HG03175 (cell line): ENCODE measurements at regions not wholly inside any gene's neighbourhood (a gene's known extent, or its start where the extent isn't known, plus 50 kb on each side); places are given as distances from the start of the nearest gene placed in this dataset.

Source experiments
- ATAC-seq: cut with Tn5 transposase; IDR thresholded peaks from one replicate; pipeline ENCODE4 v1.9.1; 2021; ENCODE audit warnings: mild to moderate bottlenecking, moderate library complexity; ENCODE audit not compliant: unreplicated experiment

DNA sequence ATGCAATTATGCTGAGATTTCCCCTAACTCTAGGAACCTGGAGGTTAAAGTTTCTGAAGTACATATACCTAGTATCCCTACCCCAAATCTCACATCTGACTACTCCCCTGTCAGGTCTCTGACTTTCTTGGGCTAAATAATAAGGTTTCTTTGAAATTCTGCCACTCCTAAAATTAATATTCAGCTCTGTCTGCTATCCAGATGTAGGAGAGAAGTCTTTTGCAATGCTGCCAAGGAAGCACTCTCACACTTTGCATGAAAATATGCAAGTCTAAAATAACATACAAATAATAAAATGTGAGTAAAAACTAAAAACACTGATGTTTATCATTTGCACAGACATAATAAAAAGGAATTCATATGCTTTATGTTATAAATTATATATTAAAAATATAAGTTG is 196.9 kb upstream of the LRFN5 start:
- ATAC-seq: no peak

DNA sequence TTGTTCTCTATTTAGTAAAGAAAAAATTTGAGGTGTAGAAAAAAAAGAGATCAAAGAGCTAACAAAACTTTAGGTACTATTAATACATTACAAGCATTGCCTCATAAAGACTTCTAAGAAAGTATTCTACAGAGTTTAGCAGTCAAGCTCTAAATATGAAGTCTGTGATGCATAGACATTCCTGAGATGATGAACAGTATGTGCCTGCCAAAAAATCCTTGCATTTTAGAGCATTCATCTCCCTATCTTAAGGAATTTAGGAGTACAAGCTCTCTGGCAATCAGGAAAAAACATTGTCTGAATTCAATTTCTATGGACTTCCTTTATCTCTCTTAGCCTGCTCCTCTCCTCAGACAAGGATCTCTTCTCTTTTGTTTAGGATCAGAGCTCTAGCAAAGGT is 202.6 kb upstream of the LRFN5 start:
- ATAC-seq: no peak

DNA sequence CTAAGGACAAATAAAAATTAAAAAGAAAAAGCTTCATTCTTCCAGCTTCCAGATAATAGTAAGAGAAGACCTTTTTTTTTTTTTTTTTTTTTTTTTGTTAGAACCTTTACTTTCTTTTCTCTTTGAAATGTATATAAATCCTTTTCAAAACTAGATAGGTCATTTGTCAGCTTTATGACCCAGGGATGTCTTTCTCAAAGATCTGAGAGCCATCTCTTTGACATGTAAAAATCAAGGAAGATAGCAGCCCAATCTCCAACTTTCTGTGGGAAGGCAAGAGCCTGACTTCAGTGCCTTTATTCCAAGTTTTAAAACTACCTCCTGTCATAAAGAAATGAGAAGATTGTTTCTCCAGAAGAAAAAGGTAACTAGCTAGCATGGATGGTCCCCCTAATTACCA is 203.3 kb upstream of the LRFN5 start:
- no peak for ATAC-seq

DNA sequence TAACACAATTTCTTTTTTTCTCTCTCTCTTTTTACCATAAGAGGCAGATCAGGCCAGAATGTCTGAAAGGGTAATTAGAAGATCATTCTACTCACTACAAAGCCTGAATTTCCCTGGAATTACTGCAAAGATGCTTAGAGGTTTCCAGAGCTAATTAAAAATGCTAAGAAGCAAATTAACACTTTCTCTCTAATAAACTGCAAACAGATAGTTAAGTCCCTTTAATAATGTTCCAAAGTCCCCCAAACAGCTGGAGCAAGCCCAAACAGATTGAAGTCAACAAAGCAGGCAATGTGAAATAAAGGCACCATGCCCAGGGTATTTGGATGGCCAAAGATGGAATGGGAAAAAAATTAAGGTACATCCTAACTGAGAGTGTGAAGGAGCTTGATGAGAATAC is 208.8 kb upstream of the LRFN5 start:
- ATAC-seq: no peak

DNA sequence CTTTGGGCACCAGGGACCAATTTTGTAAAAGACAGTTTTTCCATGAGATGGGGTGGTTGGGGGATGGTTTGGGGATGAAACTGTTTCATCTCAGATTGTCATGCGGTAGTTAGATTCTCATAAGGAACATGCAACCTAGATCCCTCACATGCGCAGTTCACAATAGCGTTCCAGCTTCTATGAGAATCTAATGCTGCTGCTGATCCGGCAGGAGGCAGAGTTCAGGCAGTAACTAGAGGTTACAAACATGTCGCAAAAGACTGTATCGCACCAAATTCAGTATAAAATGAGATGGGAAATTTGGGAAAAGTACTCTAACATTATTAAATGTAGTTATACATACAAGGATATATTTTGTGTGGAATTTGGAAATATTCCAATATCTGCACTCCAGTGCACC is 213.2 kb upstream of the LRFN5 start:
- ATAC-seq: no peak

DNA sequence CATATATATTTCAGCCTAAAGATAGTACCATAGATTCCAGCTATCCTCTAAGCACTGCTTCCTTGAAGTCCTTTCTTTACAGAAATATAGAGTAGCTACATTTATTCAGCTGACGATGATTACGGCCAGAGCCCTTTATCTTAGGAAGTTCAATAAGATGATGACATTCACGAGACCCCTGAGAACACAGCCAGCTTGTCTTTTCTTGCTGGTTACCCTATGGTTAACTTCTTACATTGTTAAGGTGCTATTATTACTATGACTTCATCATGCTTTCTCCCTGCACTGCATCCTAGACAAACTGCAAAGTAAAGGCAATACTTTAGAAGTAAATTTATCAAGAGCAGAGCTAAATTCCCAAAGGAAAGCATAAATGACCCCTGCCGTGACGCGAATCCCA is 214.4 kb upstream of the LRFN5 start:
- ATAC-seq: no peak

DNA sequence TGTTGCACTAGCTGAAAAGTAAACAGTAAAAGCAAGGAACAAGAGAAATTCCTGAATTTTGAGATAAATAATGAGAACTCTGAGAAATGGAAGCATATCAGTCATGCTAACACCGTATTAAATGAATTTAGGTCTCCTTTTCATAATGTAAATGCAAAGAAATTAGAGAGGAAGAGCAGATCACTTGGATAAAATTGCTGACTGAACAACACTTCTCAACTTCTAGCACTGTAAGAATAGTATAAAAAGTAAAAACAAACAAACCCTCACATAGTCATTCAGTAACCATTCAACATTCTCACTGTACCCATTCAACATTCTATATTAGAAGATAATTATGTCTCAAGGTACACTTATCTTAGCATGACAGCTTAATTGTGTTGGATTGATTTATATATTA is 217.3 kb upstream of the LRFN5 start:
- no peak for ATAC-seq

DNA sequence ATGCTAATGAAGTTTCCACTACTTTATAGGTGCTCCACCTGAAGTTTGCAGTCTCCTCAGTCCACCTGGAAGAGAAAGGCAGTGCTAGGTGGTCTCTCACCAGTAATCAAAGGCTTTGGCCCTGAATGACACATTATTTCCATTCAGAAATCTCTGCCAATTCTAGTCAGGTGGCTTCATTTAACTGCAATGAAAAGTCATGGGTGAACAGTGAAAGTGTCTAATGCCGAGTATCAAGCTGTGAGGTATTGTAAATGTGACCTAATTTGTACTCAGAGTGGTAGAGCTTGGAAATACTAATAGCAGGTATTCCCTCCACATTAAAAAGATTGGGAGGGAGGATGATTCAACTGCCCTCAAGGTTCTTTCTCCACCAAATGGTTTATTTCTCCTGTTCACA is 220.9 kb upstream of the LRFN5 start:
- no peak for ATAC-seq

DNA sequence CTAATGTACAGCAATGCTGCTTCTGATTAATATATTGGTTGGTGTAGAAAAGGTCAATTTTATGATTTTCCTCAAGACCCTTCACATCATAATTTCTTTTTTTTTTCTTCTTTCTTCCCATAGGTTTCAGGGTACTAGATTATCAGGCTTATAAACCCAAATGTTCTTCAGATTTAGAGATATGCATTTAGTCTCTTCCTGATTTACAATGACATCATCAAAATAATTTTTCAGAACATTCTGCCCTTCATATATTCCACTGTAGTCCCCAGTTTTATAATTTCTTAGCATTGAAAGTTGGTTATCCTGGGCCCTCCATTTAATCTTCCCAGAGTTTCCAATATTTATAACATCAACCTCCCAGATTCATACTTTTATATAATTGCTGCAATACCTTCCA is 226.7 kb upstream of the LRFN5 start:
- no peak for ATAC-seq

DNA sequence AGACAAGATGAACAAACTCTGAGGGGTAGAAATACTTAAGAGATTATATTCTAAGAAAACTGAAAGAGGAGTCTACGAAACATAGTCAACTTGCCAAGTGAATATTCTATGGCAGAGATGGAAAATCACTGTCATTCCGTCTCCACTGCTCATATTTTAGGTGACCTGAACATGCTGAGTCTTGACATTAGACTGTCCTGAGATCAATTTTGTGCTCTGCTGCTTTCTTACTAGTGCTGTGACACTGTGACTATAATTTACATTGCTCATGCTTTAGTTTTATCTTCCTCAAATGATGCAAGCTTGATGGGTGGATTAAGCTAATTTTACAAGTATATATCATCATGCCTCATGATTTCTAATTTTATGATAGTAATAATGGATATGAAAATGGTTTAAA is 228.2 kb upstream of the LRFN5 start:
- no peak for ATAC-seq

DNA sequence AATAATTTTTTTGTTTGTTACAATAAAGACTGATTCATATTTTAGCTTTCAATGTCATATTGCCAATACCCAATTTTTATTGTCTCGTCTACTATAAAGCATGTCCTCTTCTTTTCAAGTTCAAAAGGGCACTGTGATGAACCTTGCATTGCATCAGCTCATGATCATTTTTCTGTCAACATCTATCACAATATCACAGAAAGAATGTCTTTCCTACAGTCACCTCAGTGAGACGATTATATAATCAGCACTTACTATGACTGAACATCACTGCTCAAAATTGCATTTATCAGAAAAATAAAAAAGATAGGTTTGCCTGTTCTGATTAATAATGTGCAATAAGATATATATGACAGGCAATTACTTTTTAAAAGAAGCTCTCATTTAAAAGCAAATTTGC is 228.7 kb upstream of the LRFN5 start:
- ATAC-seq: no peak

DNA sequence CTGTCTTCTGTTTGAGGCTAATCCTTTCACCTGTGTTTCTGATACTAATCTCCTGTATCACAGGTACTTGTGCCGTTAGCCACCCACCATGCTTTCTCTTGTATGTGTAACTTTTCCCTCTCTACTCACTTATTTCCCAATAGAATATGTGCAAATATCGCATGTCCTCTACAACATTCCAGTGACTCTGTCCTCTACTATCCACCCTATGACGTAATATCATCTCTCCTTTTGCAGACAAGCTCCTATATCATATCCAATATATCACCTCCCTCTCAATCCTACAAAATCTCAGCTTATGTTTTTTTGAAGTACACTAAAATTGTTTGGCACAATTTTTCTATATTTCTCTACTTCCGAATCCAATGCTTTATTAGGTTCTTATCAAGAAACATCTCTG is 232.6 kb upstream of the LRFN5 start:
- ATAC-seq: no peak

DNA sequence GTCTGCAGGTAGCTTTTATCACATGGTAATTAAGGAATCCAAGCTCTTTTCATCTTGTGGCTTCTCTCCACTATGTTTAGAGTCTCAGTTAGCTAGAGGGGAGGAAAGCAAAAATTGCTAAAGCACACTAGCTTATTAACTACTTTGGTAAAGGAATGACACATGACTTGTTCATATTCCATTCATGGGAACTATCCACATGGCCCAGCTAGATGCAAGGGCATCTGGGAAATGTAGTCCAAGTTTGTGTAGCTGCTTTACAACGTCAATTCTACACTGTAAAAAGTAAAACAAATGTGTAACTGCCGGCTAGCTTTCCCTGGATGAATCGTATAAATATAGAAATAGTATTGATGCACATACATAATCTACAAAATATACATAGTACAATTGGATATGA is 244.5 kb upstream of the LRFN5 start:
- ATAC-seq: no peak

DNA sequence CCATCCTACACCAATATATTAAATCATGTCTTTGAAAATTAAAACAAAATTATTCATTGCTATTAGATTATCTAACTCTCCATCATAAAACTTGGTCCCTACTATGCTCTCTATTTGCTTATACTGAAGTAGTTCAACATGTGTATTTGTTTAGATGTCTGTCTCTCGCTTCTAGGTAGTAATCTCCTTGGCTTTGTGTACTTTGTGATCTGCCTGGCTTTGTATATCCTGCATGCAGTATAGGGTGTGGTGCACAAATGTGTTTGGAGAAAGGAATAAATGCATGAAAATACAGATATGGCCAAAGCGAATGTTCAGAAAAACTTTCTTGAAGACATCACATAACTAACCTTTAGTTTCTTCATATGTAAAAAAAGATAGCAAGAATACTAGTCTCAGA is 246.6 kb upstream of the LRFN5 start:
- no peak for ATAC-seq

DNA sequence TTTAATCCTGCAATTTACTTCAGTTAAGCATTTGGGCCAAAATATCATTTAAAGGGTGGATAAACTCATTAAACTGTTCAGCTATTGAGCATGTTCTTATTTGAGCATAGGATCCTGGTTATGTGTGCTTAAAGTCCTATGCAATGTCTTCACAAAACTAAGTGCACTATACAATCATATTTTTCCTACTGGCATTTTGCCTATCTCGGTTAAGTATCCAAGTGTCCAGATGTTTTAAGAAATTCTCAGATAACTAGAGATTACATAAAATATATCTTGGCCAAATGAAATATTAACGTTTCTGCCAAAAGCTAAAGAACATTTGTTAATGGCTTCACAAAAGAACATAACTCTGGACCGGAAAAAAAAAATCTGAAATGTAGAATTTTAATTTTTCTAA is 250.8 kb upstream of the LRFN5 start:
- no peak for ATAC-seq

DNA sequence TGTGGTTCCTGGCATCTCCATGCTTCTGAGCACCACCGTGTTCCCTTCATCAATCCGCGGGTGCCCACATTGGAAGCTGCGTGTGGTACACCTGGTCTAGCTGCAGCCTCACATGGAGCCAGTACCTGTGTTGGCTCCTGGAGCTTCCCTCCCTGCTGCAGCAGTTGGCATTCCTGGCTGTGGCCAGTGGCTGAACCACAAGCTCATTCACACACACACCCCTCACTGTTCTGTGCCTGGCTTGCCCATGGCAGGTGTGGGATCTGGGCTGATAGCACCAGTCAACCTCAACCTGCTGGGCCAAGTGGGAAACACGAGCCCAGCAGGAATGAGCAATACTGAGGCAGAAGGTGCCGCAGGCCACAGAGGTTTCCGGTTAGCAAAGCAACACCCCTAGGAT is 256.2 kb upstream of the LRFN5 start:
- ATAC-seq: no peak

DNA sequence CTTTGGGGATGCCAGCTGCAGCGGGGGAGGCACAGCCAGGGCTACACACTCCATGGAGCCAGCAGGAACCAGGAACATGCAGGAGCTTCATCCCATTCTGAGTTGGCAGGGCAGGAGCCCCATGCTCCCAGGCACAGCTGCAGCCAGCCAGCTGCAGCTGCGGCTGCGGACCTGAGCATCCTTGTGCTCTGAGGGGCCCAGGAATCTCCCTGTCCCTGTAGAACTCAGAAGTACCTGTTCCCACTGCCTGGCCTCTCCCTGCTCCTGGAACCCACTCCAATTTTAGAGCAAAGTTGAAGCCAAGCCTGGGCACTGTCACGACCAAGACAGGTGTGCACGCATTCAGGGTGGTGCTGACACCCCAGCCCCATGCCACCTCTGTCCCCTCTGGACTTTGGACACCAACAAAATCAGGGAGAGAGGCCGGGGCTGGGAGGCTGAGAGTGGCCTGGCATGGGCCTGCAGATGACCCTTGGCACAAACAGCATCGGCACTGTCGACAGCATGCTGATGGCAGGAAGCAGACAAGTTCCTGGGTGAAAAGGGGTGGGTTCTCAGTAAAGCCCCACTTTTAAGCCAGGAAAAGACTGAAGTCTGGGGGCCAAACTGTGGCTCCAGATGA is 257.3 kb upstream of the LRFN5 start:
- no peak for ATAC-seq

DNA sequence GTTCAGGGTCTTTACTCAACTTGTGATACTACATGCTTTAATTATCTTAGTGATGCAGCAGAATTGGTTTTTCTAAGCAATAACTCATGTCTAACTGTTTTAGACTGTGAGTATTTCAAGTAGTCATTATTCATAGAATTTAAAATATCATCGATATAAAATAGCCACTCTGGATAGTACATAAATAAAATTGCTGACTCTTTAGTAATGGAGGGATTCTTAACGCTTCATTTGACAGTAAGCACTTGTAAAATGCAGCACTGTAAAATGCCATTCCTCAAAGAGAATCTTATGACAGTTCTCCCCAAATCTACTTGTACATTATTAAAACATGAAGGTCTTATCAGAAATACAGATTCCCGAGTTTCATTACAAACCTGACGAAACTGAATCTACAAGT is 262.8 kb upstream of the LRFN5 start:
- ATAC-seq: no peak

DNA sequence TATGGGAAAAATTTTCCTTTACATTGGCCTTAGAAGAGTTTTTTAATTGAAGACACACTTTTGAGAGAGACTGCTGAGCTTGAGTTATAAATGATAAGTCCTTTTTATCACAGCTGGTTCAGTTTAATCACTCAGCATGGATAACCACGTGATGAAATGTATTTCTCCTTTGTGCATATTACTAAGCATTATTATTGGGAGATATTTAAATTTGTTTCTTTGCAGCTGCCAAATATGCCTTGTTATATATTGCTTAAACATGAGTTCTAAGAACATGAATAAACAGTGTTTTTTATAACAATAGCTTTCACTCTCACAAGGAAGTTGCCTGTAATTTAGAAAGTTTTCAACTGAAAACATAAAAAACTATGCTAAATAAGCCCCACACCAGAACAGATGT is 293.5 kb upstream of the LRFN5 start:
- ATAC-seq: no peak

DNA sequence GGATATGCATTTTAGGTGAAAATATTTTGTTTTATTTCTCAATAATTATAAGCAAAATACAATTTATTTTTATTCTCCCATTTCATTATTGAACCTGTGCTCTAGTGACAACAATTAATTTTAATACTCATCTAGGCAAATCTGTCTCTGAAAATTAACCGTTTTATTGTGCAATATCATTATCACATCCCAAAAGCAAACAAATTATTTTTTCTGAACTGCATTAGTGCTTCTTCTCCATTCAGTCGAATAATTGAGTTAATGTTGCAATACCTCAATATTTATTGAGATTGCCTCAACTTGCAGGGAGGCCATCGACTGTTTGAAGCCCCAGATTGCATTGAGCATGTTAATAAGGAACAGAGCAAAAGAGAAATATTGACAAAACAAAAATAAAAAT is 303.2 kb upstream of the LRFN5 start:
- ATAC-seq: no peak

DNA sequence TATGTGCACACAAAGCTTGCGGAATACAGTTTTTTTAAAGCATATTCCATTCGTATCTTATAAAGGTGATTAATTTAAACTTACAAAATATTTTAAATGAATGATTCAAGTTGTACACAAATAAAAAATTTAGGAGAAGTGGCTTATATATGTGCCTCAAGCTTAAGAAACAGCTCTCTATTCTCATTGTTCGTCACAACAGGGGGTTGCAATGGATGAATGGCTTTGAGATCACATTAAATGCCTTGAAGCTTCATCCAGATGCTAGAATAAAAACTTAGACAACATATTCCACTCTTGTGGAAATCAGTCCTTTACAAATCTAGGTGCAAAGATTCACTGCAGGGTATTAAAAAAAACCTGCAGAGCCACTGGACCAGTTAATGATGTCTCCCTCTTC is 303.9 kb upstream of the LRFN5 start:
- no peak for ATAC-seq

DNA sequence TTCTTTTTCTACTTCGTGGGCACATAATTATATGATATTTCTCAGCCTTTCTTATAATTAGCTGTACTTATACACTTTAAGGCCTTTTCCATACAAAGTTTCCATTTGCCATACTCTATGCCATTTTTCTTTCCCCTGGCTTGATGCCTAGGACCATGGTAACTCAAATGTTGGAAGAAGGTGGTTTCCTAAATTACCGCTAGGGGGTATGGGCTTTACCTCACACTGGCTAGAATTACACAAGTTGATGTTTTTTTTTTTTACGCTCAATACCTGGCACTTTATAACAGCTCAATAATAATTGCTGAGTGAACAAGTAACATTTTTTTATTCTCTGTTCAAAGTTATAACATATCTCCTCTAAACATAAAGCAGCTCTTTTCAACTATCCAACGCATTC is 306.8 kb upstream of the LRFN5 start:
- ATAC-seq: no peak

DNA sequence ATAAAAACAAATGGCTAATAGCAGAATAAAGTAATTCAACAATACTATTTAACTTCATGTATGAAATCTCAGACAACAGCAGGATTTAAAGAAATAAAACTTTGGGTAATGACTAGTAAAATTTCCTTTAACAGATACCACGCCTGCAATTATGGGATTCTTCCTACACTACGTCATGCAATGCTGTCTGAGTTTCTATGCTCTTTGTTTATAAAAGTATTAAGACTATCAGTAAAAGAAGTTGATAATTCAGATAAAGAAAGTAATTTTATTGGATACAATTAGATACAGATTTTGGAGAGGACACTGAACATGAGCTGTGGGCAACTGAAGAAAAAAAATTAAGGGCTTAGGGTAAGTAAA is 308.4 kb upstream of the LRFN5 start:
- no peak for ATAC-seq
